ENCODE measurements at regions not wholly inside any gene's neighbourhood (a gene's known extent, or its start where the extent isn't known, plus 50 kb on each side); places are given as distances from the start of the nearest gene placed in this dataset.
"Not testable (repeated sequence)": the region's sequence is repeated elsewhere in the genome, so short reads cannot be mapped to it uniquely, and the experiment has no call there.

DNA sequence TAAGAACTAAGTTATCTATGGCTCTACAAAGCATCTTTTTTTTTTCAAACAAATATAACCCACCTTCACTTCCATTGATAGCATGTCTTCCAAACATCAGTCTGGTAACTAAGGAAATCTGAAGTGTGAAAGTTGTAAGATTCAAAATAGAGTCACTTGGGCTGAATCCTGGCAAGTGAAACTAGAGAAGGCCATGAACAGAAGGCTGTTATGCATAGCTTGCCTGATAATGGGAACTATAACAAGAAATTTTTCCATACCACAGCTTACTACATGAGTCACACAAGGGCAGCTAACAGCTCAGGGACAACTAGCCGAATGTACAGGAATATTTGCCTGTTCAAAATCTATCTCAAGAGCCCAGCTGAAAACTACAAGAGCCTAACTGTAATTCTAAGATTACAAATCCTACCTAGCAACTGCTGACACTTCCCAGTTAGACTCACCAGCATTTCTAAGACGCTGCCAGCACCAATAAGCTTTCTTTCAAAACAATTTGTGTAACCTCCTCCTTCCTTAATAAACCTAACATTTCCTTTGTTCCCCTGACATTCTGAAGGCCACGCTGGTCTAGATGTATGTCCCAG, 1066.5 kb downstream of the PLOD2 start:
- H4K20me1 ChIP-seq (ENCODE audit: insufficient read depth): no peaks in the 10 kb centered on the region
- H2AFZ ChIP-seq (ENCODE audit: low read depth, low read length): no peak overlapping the region
- H3K36me3 ChIP-seq (ENCODE audit: insufficient read depth, low read length): no peaks in the 10 kb centered on the region
- no peak overlapping the region for H3K4me3 ChIP-seq (ENCODE audit: low read length)
- H3K27ac ChIP-seq (ENCODE audit: low read length): no peak overlapping the region
- no peak overlapping the region for H3K4me2 ChIP-seq (ENCODE audit: low read length)
- H3K9me3 ChIP-seq (ENCODE audit: low read length): no peaks in the 10 kb centered on the region
- H3K9me2 ChIP-seq (ENCODE audit: insufficient read depth, low read length): no peaks in the 10 kb centered on the region
- no peaks in the 10 kb centered on the region for H3F3A ChIP-seq (ENCODE audit: insufficient read depth, low read length, poor library complexity, severe bottlenecking)
- no peaks in the 10 kb centered on the region for H3K27me3 ChIP-seq (ENCODE audit: insufficient read depth, low read depth, low read length)
- TF ChIP-seq TAF1 (IDR thresholded peaks at IDR 0.05; ENCODE audit: low read depth) (no peak), EZH2 (IDR thresholded peaks at IDR 0.05; ENCODE audit: borderline replicate concordance, insufficient read depth, low read length, poor library complexity, severe bottlenecking) (no peak), SMC3 (conservative IDR thresholded peaks at IDR 0.05; ENCODE audit: poor library complexity) (no peak), MXI1 (conservative IDR thresholded peaks at IDR 0.05; ENCODE audit: poor library complexity, severe bottlenecking) (no peak), RAD21 (conservative IDR thresholded peaks at IDR 0.05) (no peak)
- H3K79me2 ChIP-seq (replicated peaks; ENCODE audit: insufficient read depth, low read length): no peaks in the 10 kb centered on the region
- no peak overlapping the region for H3K9ac ChIP-seq (ENCODE audit: low read length)

DNA sequence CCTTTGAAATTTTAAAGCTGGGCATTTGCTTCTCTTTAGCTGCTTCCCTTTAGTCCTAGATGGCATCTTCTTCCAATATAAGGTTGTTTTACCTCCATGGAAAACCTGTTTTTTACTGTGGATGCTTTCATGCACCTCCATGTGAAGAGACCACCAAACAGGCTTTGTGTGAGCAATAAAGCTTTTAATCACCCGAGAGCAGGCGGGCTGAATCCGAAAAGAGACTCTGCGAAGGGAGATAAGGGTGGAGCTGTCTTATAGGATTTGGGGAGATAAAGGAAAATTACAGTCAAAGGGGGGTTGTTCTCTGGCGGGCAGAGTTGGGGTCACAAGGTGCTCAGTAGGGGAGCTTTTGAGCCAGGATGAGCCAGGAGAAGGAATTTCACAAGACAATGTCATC, 1049.8 kb downstream of the PLOD2 start:
- H3K27ac ChIP-seq (ENCODE audit: low read length); H3K36me3 ChIP-seq (ENCODE audit: insufficient read depth, low read length); H3K9me2 ChIP-seq (ENCODE audit: insufficient read depth, low read length): not testable (repeated sequence)

DNA sequence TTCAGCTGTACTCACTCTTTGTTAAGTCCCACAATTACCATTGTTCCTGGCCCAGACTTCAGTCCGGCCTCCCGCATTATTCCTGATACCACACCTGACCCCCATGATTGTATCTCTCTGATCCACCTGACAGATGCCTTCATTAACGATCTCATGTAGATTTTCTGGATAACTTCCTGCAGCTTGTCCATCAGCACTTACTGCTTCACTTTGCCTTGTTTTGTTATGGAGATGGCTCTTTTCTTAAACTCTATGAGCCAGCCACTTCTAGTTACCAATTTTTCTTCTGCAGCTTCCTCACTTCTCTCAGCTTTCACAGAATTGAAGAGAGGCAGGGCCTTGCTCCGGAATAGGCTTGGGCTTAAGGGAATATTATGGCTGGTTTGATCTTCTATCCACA, 1044.2 kb downstream of the PLOD2 start:
- Histone ChIP-seq H3K4me2 (ENCODE audit: low read length) (no peak overlapping the region), H3K4me3 (ENCODE audit: low read length) (no peak overlapping the region), H2AFZ (ENCODE audit: low read depth, low read length) (no peak overlapping the region), H3K27me3 (ENCODE audit: insufficient read depth, low read depth, low read length) (no peaks in the 10 kb centered on the region), H3K79me2 (replicated peaks; ENCODE audit: insufficient read depth, low read length) (no peaks in the 10 kb centered on the region), H3K36me3 (ENCODE audit: insufficient read depth, low read length) (no peaks in the 10 kb centered on the region), H3K9ac (ENCODE audit: low read length) (no peak overlapping the region), H4K20me1 (ENCODE audit: insufficient read depth) (no peaks in the 10 kb centered on the region), H3K9me2 (ENCODE audit: insufficient read depth, low read length) (no peaks in the 10 kb centered on the region), H3K27ac (ENCODE audit: low read length) (no peak overlapping the region), H3K9me3 (ENCODE audit: low read length) (no peaks in the 10 kb centered on the region), H3F3A (ENCODE audit: insufficient read depth, low read length, poor library complexity, severe bottlenecking) (no peaks in the 10 kb centered on the region)
- TF ChIP-seq, protein P1, sequence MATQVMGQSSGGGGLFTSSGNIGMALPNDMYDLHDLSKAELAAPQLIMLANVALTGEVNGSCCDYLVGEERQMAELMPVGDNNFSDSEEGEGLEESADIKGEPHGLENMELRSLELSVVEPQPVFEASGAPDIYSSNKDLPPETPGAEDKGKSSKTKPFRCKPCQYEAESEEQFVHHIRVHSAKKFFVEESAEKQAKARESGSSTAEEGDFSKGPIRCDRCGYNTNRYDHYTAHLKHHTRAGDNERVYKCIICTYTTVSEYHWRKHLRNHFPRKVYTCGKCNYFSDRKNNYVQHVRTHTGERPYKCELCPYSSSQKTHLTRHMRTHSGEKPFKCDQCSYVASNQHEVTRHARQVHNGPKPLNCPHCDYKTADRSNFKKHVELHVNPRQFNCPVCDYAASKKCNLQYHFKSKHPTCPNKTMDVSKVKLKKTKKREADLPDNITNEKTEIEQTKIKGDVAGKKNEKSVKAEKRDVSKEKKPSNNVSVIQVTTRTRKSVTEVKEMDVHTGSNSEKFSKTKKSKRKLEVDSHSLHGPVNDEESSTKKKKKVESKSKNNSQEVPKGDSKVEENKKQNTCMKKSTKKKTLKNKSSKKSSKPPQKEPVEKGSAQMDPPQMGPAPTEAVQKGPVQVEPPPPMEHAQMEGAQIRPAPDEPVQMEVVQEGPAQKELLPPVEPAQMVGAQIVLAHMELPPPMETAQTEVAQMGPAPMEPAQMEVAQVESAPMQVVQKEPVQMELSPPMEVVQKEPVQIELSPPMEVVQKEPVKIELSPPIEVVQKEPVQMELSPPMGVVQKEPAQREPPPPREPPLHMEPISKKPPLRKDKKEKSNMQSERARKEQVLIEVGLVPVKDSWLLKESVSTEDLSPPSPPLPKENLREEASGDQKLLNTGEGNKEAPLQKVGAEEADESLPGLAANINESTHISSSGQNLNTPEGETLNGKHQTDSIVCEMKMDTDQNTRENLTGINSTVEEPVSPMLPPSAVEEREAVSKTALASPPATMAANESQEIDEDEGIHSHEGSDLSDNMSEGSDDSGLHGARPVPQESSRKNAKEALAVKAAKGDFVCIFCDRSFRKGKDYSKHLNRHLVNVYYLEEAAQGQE (IDR thresholded peaks at IDR 0.05; ENCODE audit: borderline replicate concordance): no peak
- TF ChIP-seq TAF1 (IDR thresholded peaks at IDR 0.05; ENCODE audit: low read depth) (no peak), MXI1 (conservative IDR thresholded peaks at IDR 0.05; ENCODE audit: poor library complexity, severe bottlenecking) (no peak), EP300 (conservative IDR thresholded peaks at IDR 0.05; ENCODE audit: poor library complexity, severe bottlenecking) (no peak), EZH2 (IDR thresholded peaks at IDR 0.05; ENCODE audit: borderline replicate concordance, insufficient read depth, low read length, poor library complexity, severe bottlenecking) (no peak), SMC3 (conservative IDR thresholded peaks at IDR 0.05; ENCODE audit: poor library complexity) (no peak), RAD21 (conservative IDR thresholded peaks at IDR 0.05) (no peak), POLR2AphosphoS5 (IDR thresholded peaks at IDR 0.05) (no peak)
- TF ChIP-seq, protein P2, sequence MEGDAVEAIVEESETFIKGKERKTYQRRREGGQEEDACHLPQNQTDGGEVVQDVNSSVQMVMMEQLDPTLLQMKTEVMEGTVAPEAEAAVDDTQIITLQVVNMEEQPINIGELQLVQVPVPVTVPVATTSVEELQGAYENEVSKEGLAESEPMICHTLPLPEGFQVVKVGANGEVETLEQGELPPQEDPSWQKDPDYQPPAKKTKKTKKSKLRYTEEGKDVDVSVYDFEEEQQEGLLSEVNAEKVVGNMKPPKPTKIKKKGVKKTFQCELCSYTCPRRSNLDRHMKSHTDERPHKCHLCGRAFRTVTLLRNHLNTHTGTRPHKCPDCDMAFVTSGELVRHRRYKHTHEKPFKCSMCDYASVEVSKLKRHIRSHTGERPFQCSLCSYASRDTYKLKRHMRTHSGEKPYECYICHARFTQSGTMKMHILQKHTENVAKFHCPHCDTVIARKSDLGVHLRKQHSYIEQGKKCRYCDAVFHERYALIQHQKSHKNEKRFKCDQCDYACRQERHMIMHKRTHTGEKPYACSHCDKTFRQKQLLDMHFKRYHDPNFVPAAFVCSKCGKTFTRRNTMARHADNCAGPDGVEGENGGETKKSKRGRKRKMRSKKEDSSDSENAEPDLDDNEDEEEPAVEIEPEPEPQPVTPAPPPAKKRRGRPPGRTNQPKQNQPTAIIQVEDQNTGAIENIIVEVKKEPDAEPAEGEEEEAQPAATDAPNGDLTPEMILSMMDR (IDR thresholded peaks at IDR 0.05; ENCODE audit: poor library complexity, severe bottlenecking): no peak

More for the DNA sequence above, 1049.8 kb downstream of the PLOD2 start:
- not testable (repeated sequence) for H3K79me2 ChIP-seq (replicated peaks; ENCODE audit: insufficient read depth, low read length); H4K20me1 ChIP-seq (ENCODE audit: insufficient read depth); H2AFZ ChIP-seq (ENCODE audit: low read depth, low read length); H3K9ac ChIP-seq (ENCODE audit: low read length); H3K4me3 ChIP-seq (ENCODE audit: low read length); H3F3A ChIP-seq (ENCODE audit: insufficient read depth, low read length, poor library complexity, severe bottlenecking); H3K9me3 ChIP-seq (ENCODE audit: low read length); H3K4me2 ChIP-seq (ENCODE audit: low read length); H3K27me3 ChIP-seq (ENCODE audit: insufficient read depth, low read depth, low read length)
